ENCODE measurements at regions not wholly inside any gene's neighbourhood (a gene's known extent, or its start where the extent isn't known, plus 50 kb on each side); places are given as distances from the start of the nearest gene placed in this dataset.

- TF ChIP-seq CTCF (IDR thresholded peaks at IDR 0.05): no peak
- TF ChIP-seq POLR2A (IDR thresholded peaks at IDR 0.05): no peak
- no peak for TF ChIP-seq POLR2AphosphoS5 (IDR thresholded peaks at IDR 0.05; ENCODE audit: insufficient read depth in 1 of 2, low read depth in 1 of 2)
These were observed 76.4 kb downstream of the SKA1 start for GRCh38 chr18:50451100-50451842.

All from vagina (tissue), 2 donors.